Sciatic nerve (tissue), 2 donors: ENCODE measurements at regions not wholly inside any gene's neighbourhood (a gene's known extent, or its start where the extent isn't known, plus 50 kb on each side); places are given as distances from the start of the nearest gene placed in this dataset.
"Not testable (repeated sequence)": the region's sequence is repeated elsewhere in the genome, so short reads cannot be mapped to it uniquely, and the experiment has no call there.

Source experiments
- ATAC-seq: fragments of 200-7000 bp; cut with Tn5 transposase; one replicate; pipeline ENCODE4 v1.9.1; 2020; ENCODE audit warnings: mild to moderate bottlenecking, moderate library complexity
- DNase-seq: peaks from one replicate; pipeline ENCODE4 v3.0.0-alpha.2; 2020; ENCODE audit warnings: low spot score
- intact Hi-C: fragments of 100-400 bp; cut with DNase I; formaldehyde crosslinking; loops from one replicate; pipeline ENCODE4 v1.14.2; 2022
- donor health status: DM: no; HTN: no; CAD: no.
- donor health status: DM: no; HTN: no; CAD: no.

DNA sequence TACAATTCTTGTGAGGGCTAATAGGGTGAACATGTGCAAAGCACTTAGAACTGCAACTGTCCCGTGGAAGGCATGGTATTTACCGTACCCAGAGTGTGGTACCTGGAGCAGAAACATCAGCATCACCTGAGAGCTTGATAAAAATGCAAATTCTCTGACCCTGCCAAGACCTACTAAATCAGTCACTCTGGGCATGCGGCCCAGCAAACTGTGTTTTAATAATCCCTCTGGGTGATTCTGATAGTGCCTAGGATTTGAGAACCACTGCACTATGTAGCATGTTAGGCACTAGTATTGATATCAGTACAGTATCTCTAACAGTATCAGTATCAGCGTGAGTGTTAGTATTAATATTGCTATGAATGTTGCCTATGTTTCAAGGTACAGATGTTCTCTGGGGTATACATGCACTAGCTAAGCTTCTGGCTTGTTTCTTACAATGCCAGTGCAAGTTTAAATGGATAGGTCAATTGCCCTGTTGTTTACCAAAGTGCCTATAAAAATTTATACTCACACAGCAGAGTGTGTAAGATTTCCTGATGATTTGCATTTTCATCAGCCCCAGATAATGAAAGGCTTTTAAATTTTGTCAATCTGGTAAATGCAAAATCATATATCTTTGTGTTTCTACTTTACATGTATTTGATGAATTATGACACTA, 354.0 kb downstream of the HS3ST1 start:
- intact Hi-C loops: no loop called here
- no peak for ATAC-seq
- no peak for DNase-seq

- DNase-seq (peak; percentile 66), ATAC-seq (peak; percentile 97)
- intact Hi-C loops: no loop called here
These were observed 355.1 kb downstream of the HS3ST1 start for GRCh38 chr4:11073621-11074051.

- intact Hi-C loops: no loop called here
These were observed 355.7 kb downstream of the HS3ST1 start for GRCh38 chr4:11072999-11073398.

DNA sequence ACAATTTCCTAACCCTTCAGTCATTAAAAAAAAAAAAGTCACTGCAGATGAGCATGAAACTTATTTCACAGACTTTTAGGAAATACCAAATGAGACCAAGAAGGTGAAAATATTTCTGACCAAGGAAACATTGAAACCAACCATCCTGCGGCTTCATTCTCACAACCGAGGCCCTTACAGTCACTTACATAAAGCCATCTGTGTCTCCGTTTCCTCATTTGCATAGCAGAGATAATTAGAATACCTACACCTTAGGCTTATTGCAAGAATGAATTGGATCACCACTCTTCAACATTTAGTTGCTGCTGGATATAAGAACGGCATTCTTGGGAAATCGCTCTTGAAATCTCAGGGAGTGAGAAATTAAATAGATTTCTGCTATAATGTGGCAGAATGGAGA, 356.2 kb downstream of the HS3ST1 start:
- ATAC-seq: no peak
- DNase-seq: no peak
- intact Hi-C loops: no loop called here

More at GRCh38 chr4:11072999-11073398, 355.7 kb downstream of the HS3ST1 start:
- ATAC-seq (no peak), DNase-seq (no peak)

- intact Hi-C loops: no loop called here
- ATAC-seq (no peak), DNase-seq (no peak)
These were observed 357.9 kb downstream of the HS3ST1 start for GRCh38 chr4:11070813-11071212.

DNA sequence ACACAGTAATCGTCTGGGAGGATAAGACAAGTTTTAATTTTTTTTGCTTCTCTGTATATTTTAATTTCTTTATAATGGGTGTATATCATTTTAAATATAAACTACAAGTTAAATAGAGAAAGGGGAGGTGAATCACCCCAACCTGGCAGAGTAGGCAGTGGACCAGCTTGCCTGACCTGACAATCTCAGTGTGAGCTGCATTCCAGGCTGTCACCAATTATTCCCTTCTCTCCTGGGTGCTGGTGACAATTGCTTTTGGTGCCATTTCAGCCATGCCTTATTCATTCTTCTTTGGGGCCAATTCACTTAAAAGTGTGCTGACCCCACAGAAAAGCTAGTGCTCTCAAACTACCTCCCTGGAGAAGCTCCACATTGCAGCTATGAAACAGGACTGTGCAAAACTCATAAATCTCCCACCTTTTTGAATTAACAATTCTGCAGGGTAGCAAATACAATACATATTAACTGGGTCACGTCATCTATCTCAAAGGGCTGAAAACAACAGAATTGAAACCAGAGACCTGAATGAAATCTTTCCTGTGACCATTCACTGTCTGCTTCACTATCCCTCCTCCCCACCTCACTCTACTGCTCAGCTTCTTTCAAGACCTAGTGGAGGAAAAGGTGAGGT, 359.0 kb downstream of the HS3ST1 start:
- intact Hi-C loops: no loop called here
- DNase-seq (no peak), ATAC-seq (no peak)

DNA sequence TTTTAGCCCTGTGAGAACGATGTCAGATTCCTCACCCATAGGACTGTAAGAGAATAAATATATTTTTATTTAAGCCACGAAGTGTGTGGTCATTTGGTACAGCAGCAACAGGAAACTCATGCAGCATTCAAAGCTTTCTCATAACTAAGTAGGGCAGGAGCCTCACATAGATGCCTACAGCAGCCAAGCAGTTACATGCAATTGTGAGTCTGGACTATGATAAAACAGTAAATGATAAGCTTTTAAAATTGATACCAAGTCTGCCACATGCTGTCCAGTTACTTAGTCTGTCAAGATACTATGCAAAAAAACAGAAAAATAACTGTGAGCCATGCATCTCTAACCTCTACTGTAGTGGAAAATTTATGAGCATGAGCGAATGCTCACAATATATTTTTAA, 359.6 kb downstream of the HS3ST1 start:
- ATAC-seq (no peak), DNase-seq (no peak)
- intact Hi-C loops: no loop called here

- intact Hi-C loops, DNase-seq, ATAC-seq: not testable (repeated sequence)
These were observed 362.1 kb downstream of the HS3ST1 start for GRCh38 chr4:11066584-11066983.

DNA sequence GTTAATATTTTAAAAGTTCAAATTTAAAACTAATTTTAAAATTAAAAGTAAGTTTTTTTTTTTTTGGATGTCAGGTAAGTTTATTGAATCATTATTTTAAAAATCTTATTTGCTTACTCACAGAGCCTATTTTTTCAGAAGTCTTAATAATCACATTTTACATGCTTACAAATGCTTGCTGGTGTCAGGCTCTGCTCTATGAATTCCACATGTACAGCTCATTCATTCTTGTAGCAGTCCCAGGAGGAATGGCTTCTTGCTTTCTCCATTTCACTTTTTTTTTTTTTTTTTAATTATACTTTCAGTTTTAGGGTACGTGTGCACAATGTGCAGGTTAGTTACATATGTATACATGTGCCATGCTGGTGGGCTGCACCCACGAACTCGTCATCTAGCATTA, 368.1 kb downstream of the HS3ST1 start:
- ATAC-seq, intact Hi-C loops, DNase-seq: not testable (repeated sequence)

GRCh38 chr4:11054937-11055336, 370.4 kb upstream of the CLNK start:
- DNase-seq, intact Hi-C loops, ATAC-seq: not testable (repeated sequence)

DNA sequence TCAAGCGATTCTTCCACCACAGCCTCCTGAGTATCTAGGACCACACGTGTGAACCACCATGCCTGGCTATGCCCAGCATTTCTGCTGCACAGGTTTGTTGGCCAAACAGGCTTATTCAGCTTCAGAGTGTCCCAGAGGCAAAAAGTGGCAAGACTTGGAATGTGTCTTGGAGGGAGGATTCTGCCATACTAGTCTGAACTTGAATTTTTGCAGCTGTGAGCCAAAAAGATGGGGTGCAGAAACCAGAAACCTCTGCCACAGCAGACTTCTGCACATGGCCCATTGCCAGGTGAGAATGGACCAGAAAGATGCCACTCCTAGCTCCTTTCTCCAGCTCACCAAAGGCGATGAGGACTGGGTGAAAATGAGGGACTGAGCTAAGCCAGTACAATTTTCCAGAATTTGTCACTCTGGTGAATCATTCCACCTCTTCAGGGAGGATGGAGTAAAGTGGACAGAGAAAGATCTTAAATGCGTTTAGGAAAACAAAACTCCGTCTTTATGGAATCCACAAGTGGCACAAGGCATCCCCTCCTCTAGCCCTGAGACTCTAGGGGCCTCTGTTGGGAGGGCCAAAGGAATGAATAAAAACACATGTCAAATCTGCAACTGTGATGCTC, 369.1 kb upstream of the CLNK start:
- no peak for DNase-seq
- ATAC-seq: no peak
- intact Hi-C loops: no loop called here

GRCh38 chr4:11051181-11051580, 366.6 kb upstream of the CLNK start:
- no peak for DNase-seq
- intact Hi-C loops: no loop called here
- ATAC-seq: no peak

- intact Hi-C loops: no loop called here
- ATAC-seq: no peak
- no peak for DNase-seq
These were observed 366.2 kb upstream of the CLNK start for GRCh38 chr4:11050766-11051165.

- DNase-seq (no peak), ATAC-seq (no peak)
- intact Hi-C loops: no loop called here
These were observed 364.4 kb upstream of the CLNK start for GRCh38 chr4:11049001-11049400.

DNA sequence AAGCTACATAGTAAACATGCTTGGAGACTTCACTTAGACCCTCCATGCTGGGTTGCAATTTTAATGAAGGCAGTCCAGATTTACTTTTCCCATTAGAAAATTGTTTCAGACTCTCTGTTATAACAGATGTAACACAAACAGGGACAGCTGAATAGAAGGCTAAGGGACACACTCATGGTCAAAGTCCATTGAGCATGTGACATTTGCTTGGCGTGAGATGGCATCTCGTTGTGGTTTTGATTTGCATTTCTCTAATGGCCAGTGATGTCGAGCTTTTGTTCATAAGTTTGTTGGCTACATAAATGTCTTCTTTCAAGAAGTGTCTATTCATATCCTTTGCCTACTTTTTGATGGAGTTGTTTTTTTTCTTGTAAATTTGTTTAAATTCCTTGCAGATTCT, 358.2 kb upstream of the CLNK start:
- no peak for ATAC-seq

GRCh38 chr4:11039634-11040131, 355.1 kb upstream of the CLNK start:
- intact Hi-C loops: no loop called here
- peak; percentile 71 for ATAC-seq
- DNase-seq: no peak

More for the DNA sequence above, 358.2 kb upstream of the CLNK start:
- no peak for DNase-seq
- intact Hi-C loops: no loop called here

- ATAC-seq (no peak), DNase-seq (no peak)
- intact Hi-C loops: no loop called here
These were observed 354.4 kb upstream of the CLNK start for GRCh38 chr4:11038926-11039325.

DNA sequence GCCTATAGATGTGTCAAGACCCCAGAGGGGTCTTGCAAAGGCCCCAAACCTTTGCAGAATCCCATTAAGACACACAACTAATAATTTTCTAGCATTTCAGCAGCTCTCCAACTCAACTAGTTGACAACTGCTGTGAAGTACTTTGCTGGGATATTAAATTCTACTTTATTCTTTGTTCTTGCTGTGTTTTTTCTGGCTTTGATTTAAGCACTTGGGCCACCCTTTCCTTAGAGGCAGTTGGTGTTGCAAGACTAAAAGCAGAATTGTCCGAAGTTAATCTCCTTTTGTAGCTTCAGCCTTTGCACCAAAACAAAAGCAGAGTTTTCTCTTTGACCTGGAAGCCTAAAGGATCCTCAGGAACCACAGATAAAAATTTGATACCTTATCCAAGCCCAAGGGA, 353.1 kb upstream of the CLNK start:
- DNase-seq (no peak), ATAC-seq (peak; percentile 87)
- intact Hi-C loops: no loop called here

DNA sequence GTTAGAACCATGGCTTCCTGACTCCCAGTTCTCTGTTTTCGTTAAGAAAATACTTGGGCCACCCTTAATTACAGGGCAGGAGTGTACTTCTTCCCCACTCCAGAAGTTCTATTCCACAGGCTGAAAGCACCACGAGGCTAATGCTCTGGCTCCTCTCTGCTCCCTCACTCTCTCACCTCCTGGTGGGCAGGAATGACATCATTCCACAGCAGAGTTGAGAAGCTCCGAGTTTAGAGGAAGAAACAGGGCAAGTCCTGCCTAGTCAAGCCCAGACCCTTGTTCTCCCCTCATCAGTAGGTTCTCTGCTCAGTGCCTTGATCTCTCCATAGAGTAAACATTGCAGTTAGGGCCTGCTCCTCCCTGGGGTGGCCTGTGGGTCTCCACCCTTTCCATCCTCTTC, 343.8 kb upstream of the CLNK start:
- intact Hi-C loops: no loop called here
- DNase-seq: no peak
- ATAC-seq: no peak

DNA sequence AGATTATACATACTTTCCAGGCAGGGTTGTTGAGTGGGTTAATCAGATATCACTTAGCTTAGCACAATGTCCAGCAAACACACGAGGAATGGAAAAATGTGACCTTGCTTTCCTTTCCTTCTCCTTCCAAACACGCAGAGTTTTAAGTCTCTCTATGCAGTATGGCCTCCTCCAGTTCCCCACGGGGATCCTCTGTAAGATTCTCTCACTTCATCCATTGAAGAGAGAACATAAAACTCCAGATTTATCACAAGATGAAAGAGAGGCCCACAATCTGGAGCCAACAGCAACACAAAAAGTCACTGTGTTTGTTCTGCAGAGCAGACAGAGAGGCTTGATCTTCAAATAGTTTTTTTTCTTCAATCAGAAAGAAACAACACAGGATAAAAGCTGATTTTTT, 336.8 kb upstream of the CLNK start:
- intact Hi-C loops: no loop called here
- no peak for DNase-seq
- peak; percentile 73 for ATAC-seq
